ENCODE measurements at regions not wholly inside any gene's neighbourhood (a gene's known extent, or its start where the extent isn't known, plus 50 kb on each side); places are given as distances from the start of the nearest gene placed in this dataset.
"Not testable (repeated sequence)": the region's sequence is repeated elsewhere in the genome, so short reads cannot be mapped to it uniquely, and the experiment has no call there.

GRCh38 chr16:72467157-72467759 is 295.3 kb upstream of the PMFBP1 start:
- intact Hi-C loops (cut with DNase I), result loop anchor here (1.0 to 5.0 kb wide), 3 partner anchors 65 to 342 kb away; no protein-coding TSS in a partner anchor
- no peak for DNase-seq

DNA sequence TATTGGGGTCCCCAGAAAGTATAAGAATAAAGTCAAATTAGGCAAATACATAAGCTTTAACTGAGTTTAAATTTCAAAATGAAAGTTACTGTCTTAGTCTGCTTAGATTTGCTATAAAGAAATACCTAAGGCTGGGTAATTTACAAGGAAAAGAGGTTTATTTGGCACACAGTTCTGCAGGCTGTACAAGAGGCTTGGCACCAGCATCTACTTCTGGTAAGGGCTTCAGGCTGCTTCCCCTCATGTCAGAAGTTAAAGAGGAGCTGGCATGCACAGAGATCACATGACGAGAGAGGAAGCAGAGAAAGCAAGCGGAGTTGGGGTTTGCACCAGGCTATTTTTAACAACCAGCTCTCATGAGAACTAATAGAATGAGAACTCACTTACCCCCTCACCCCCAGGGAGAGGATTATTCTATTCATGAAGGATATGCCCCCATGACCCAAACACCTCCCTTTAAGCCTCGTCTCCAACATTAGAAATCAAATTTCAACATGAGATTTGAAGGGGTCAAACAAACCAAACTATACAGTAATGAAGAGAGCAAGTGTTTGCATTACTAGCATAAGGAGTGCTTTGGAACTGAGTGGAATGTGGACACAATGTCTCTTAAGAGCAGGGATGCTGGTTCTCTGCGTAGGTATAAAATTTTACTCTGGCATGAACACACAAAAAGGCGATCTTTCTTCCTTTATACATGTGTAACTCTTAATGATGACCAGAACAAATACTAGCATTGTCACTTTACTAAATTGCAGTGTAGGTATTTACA is 292.8 kb upstream of the PMFBP1 start:
- DNase-seq, result no peak
- intact Hi-C loops (cut with DNase I), result loop anchor here (5.0 kb wide), 2 partner anchors 62 to 222 kb away; no protein-coding TSS in a partner anchor

GRCh38 chr16:72464052-72464451 is 292.1 kb upstream of the PMFBP1 start:
- DNase-seq, result no peak
- intact Hi-C loops (cut with DNase I), result no loop called here

- no peak for DNase-seq
- intact Hi-C loops (cut with DNase I), result no loop called here
Observed at GRCh38 chr16:72458035-72458434, 286.1 kb upstream of the PMFBP1 start.

DNA sequence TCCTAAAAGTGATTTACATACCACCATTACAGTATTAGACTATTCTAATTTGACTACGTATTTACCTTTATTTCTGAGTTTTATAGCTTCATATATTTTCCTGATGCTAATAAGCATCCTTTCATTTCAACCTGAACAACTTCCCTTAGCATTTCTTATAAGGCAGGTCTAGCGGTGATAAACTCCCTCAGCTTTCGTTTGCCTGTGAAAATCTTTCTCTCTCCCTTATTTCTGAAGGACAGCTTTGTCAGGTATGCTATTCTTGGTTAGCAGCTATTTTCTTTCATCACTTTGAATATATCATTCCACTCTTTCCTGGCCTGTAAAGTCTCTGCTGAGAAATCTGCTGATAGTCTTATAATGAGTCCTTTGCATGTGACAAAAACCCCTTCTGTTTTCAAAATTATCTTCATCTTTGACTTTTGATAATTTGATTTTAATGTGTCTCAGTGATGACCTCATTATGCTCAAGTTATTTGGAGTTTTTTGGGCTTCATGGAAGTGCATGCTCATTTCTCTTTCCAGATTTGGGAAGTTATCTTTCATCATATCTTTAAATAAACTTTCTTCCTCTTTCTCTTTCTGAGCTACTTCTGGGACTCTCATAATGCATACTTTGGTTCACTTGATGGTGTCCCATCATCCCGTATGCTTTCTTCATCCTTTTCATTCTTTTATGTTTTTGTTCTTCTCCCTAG is 285.4 kb upstream of the PMFBP1 start:
- DNase-seq, result no peak
- intact Hi-C loops (cut with DNase I), result no loop called here

GRCh38 chr16:72455743-72456659 is 284.0 kb upstream of the PMFBP1 start:
- intact Hi-C loops (cut with DNase I), result no loop called here

DNA sequence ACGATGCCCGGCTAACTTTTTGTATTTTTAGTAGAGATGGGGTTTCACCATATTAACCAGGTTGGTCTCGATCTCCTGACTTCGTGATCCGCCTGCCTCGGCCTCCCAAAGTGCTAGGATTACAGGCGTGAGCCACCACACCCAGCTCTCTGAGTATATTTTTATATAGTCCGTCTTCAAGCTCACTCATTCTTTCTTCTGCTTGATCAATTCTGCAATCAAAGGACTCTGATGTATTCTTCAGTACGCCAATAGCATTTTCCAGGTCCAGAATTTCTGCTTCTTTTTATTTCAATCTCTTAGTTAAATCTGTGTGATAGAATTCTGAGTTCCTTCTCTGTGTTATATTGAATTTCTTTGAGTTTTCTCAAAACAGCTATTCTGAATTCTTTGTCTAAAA is 281.9 kb upstream of the PMFBP1 start:
- DNase-seq; intact Hi-C loops (cut with DNase I): not testable (repeated sequence)

More at GRCh38 chr16:72455743-72456659, 284.0 kb upstream of the PMFBP1 start:
- DNase-seq, result no peak

DNA sequence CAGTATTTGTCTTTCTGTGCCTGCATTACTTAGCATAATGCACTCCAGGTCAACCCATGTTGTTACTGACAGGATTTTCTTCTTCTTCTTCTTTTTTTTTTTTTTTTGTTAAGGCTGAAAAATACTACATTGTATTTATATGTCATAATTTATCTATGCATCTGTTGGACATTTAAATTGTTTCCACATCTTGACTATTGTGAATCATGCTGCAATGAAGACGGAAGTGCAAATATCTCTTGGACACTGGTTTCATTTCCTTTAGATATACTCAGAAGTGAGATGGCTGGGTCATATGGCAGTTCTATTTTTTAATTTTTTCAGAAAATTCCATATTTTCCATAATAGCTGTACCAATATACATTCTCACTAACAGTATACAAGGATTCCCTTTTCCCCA is 272.7 kb upstream of the PMFBP1 start:
- no peak for DNase-seq
- intact Hi-C loops (cut with DNase I), result no loop called here

GRCh38 chr16:72443809-72444208 is 271.9 kb upstream of the PMFBP1 start:
- intact Hi-C loops (cut with DNase I), result no loop called here
- DNase-seq, result no peak

DNA sequence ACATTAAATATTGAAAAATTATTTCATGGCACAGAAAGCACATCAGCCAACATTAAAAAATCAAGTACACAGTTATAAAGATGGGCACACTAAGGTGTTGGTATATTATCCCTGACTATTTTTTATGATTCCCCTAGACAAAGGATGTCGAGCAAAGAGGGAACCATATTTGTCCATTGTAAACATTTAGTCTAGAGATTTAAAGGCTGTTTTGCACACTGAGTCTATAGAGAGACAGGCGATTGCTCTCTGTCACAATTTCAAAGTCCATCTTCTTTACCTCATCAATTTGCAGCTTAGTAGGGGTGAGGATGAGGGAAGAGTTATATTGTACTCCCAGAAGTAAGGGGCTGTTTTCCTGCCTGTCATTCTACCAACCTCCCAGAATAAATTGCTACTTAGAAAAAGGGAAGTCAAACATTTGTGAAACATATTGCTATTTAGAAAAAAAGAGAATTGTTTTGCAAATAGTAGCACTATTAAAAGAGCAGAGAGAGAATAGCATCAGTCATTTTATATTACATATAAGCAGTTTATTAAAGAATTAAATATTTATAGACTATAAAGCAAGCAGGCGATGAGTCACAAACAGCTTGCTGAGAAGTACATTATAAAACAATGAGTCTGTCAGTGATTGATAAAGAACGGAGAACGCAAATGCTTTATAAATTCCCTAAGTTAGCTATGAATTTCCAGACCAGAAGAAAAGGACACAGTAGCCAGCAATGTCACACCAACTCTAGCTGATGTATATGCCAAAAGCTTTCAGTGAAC is 270.6 kb upstream of the PMFBP1 start:
- intact Hi-C loops (cut with DNase I), result no loop called here
- DNase-seq, result no peak

DNA sequence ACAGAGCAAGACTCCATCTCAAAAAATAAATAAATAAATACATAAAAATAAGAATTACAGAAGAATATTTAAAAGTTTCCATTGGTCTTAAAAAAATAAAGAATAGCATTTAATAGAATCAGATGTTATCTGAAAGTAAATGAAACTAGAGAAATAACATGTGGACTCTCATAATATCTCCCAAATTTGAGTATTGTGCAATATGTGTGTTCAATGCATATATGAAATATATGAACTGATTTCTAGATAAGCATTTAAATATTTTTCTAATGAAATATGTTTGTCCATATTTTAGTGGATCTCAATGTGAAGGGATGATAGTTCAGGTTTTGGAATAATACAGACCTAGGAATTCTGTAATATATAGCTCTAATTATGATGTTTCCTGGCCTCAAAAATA is 265.9 kb upstream of the PMFBP1 start:
- DNase-seq, result no peak
- intact Hi-C loops (cut with DNase I), result no loop called here

DNA sequence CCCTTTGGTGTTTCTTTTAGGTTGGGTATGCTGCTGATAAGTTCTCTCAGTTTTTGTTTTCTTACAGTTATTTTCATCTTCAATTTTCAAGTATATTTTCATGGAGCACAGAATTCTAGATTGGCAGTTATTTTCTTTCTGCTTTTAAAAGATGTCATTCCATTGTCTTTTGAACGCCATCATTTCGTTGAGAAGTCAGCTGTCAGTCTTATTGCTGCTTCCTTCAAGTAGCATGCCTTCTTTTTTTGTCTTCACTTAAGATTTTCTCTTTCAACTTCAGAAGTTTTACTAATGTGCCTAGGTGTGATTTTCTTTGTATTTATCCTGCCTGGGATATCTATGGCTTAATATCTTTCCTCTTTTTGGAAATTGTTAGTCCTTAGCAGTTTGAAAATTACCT is 262.2 kb upstream of the PMFBP1 start:
- intact Hi-C loops (cut with DNase I), result no loop called here
- no peak for DNase-seq

DNA sequence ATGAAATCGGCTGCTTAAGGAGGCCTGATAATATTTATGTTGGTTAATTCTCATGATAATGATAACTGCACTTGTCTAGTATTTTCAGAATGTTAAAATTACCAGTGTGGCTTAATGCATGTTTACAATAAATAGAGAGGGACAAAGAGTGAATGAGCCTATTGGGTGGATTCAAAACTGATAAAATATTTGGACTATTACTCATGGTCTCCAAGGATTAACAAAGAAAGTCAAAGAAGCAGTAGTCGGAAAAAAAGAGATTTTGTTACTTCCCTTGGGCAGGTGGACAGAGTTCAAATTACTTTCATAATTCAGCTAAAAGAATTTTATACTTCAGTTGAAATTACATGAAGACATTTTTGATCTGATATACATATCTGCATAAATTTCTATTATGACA is 258.2 kb upstream of the PMFBP1 start:
- intact Hi-C loops (cut with DNase I), result no loop called here
- DNase-seq, result no peak

DNA sequence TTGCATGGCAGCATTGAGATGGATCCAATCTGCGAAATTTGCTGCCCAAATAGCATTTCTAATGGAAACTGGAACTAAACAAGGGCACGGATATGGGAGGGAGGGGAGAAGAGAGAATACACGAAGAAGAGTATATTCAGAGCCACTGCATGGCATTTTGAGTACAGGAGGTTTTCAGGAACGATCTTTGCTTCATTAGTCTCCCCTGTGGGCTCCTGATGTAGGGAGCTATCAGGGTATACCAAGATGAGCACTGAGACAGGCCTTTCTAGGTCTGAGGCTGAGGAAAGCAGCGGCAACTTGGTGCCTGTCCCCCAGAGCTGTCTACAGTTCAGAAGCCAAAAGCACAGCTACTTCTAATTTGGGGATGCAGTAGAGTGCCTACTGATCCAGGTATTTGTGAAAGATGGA is 257.7 kb upstream of the PMFBP1 start:
- DNase-seq, result peak in 1 of 10 donors; percentile 22
- intact Hi-C loops (cut with DNase I), result loop anchor here (10.0 kb wide), 1 partner anchor 185 kb away; no protein-coding TSS in a partner anchor

DNA sequence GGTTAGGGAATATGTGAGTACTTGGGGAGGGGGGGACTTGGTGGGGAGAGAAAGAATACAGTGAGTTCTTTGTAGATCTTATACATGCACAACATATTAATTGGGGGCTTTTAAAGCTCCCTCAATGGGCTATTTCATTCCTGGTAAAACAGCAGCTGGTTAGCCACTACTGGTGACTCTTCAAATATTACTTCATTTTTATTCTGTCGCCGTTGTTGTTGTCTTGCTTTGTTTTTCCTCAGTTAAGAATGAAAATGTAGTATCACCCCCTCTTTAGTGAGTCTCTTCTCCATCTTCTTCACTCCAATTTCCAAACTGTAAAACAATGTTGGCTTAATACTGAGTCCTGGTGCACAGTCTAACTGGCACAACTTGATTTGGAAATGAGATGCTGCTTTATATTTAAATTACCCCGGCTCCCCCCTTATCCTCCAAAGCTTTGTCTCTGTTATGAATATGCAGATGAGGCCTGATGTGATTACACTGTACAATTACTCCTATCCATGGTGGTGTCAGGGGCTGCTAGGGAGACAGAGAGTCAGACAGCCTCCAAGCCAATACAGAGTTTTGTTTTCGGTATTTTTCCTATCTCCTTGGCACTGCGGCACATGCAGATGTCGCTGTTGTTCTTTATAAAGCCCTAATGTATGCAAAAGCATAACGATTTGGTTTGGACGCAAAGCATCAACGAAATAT is 256.9 kb upstream of the PMFBP1 start:
- intact Hi-C loops (cut with DNase I), result loop anchor here (10.0 kb wide), 1 partner anchor 184 kb away; no protein-coding TSS in a partner anchor
- DNase-seq, result peak in 9 of 10 donors; percentile 39 to 92 (median 61)

DNA sequence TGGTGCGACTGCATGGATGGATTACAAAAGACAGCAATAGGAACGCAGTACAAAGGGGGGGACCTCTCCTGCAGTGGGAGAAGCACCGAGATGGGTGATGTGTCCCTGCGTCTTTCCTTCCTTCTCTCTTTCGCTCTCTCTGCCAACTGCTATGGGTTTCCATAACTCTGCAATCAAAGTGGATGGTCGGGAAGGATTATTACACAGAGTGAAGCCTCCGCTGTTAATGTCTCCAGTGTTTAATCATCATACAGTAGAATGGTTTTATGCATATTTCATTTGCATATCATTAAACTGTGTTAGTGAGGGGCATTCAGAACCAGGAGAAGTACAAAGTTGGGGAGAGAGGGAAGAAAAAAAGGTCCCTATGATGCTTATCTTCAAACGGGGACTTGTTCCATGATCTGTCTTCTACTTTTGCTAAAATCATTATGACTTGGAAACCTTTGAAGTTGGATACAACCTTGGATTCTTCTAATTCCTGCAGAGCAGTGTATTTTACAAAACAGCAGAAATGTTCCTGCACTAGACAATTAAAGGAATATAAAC is 255.9 kb upstream of the PMFBP1 start:
- intact Hi-C loops (cut with DNase I), result loop anchor here (10.0 kb wide), 1 partner anchor 183 kb away; no protein-coding TSS in a partner anchor
- DNase-seq, result peak in 2 of 10 donors; percentile 3 to 31

- intact Hi-C loops (cut with DNase I), result loop anchor here (10.0 kb wide), 1 partner anchor 182 kb away; no protein-coding TSS in a partner anchor
- DNase-seq, result peak in 5 of 10 donors; percentile 19 to 69 (median 44)
Observed at GRCh38 chr16:72427051-72427782, 255.3 kb upstream of the PMFBP1 start.

- DNase-seq, result peak in 1 of 10 donors; percentile 29
- intact Hi-C loops (cut with DNase I), result loop anchor here (10.0 kb wide), 1 partner anchor 182 kb away; no protein-coding TSS in a partner anchor
Observed at GRCh38 chr16:72426386-72426785, 254.4 kb upstream of the PMFBP1 start.
